Cardiac septum (tissue), 1 donor: ENCODE measurements at regions not wholly inside any gene's neighbourhood (a gene's known extent, or its start where the extent isn't known, plus 50 kb on each side); places are given as distances from the start of the nearest gene placed in this dataset.

Experiments used
- DNase-seq: peaks from one replicate; pipeline ENCODE4 v3.0.0-alpha.2; 2020; ENCODE audit warnings: low spot score
- intact Hi-C: fragments of 100-400 bp; cut with DNase I; formaldehyde crosslinking; loops from one replicate; pipeline ENCODE4 v1.14.0; 2022
- donor health status: DM: no; HTN: no; CAD: no.

GRCh38 chr3:146817704-146818103 is 212.6 kb upstream of the PLSCR5 start:
- intact Hi-C loops = loop anchor here (10.0 kb wide), 1 partner anchor 377 kb away; no protein-coding TSS in a partner anchor
- DNase-seq = no peak

- DNase-seq = no peak
- intact Hi-C loops = loop anchor here (10.0 kb wide), 1 partner anchor 380 kb away; no protein-coding TSS in a partner anchor
Measured at GRCh38 chr3:146814601-146815315, 209.6 kb upstream of the PLSCR5 start.

- intact Hi-C loops = loop anchor here (10.0 kb wide), 1 partner anchor 381 kb away; no protein-coding TSS in a partner anchor
- no peak for DNase-seq
Measured at GRCh38 chr3:146813496-146813895, 208.3 kb upstream of the PLSCR5 start.

GRCh38 chr3:146803745-146804144 is 198.6 kb upstream of the PLSCR5 start:
- intact Hi-C loops = no loop called here
- no peak for DNase-seq

GRCh38 chr3:146801492-146801891 is 196.3 kb upstream of the PLSCR5 start:
- intact Hi-C loops = no loop called here

GRCh38 chr3:146800484-146800883 is 195.3 kb upstream of the PLSCR5 start:
- intact Hi-C loops = no loop called here

More at GRCh38 chr3:146801492-146801891, 196.3 kb upstream of the PLSCR5 start:
- no peak for DNase-seq

GRCh38 chr3:146796078-146796477 is 190.9 kb upstream of the PLSCR5 start:
- DNase-seq = no peak
- intact Hi-C loops = no loop called here

More at GRCh38 chr3:146800484-146800883, 195.3 kb upstream of the PLSCR5 start:
- DNase-seq = no peak

- intact Hi-C loops = no loop called here
- no peak for DNase-seq
Measured at GRCh38 chr3:146783446-146783845, 178.3 kb upstream of the PLSCR5 start.

GRCh38 chr3:146781606-146782005 is 176.5 kb upstream of the PLSCR5 start:
- intact Hi-C loops = no loop called here
- DNase-seq = no peak

- intact Hi-C loops = no loop called here
- DNase-seq = no peak
Measured at GRCh38 chr3:146781059-146781458, 175.9 kb upstream of the PLSCR5 start.

- DNase-seq = no peak
- intact Hi-C loops = no loop called here
Measured at GRCh38 chr3:146780251-146780650, 175.1 kb upstream of the PLSCR5 start.

GRCh38 chr3:146777941-146778340 is 172.8 kb upstream of the PLSCR5 start:
- DNase-seq = no peak
- intact Hi-C loops = no loop called here

- intact Hi-C loops = no loop called here
- DNase-seq = no peak
Measured at GRCh38 chr3:146772211-146772743, 167.1 kb upstream of the PLSCR5 start.

GRCh38 chr3:146770881-146771280 is 165.7 kb upstream of the PLSCR5 start:
- intact Hi-C loops = no loop called here

GRCh38 chr3:146770301-146770700 is 165.2 kb upstream of the PLSCR5 start:
- intact Hi-C loops = no loop called here
- no peak for DNase-seq

More at GRCh38 chr3:146770881-146771280, 165.7 kb upstream of the PLSCR5 start:
- no peak for DNase-seq

- intact Hi-C loops = no loop called here
- no peak for DNase-seq
Measured at GRCh38 chr3:146757759-146758158, 152.6 kb upstream of the PLSCR5 start.

- intact Hi-C loops = loop anchor here (5.0 kb wide), 1 partner anchor 437 kb away; no protein-coding TSS in a partner anchor
- DNase-seq = no peak
Measured at GRCh38 chr3:146750196-146750595, 145.1 kb upstream of the PLSCR5 start.

- DNase-seq = no peak
- intact Hi-C loops = no loop called here
Measured at GRCh38 chr3:146747928-146748327, 142.8 kb upstream of the PLSCR5 start.

GRCh38 chr3:146747051-146747450 is 141.9 kb upstream of the PLSCR5 start:
- DNase-seq = no peak
- intact Hi-C loops = no loop called here

GRCh38 chr3:146746190-146746589 is 141.0 kb upstream of the PLSCR5 start:
- intact Hi-C loops = no loop called here

GRCh38 chr3:146739203-146739671 is 134.1 kb upstream of the PLSCR5 start:
- intact Hi-C loops = no loop called here

More at GRCh38 chr3:146746190-146746589, 141.0 kb upstream of the PLSCR5 start:
- DNase-seq = no peak

More at GRCh38 chr3:146739203-146739671, 134.1 kb upstream of the PLSCR5 start:
- DNase-seq = no peak
